GM18870 (cell line): ENCODE measurements at regions not wholly inside any gene's neighbourhood (a gene's known extent, or its start where the extent isn't known, plus 50 kb on each side); places are given as distances from the start of the nearest gene placed in this dataset.
"Not testable (repeated sequence)": the region's sequence is repeated elsewhere in the genome, so short reads cannot be mapped to it uniquely, and the experiment has no call there.

ENCODE experiments used
- ATAC-seq: cut with Tn5 transposase; IDR thresholded peaks from one replicate; pipeline ENCODE4 v1.9.1; 2021; ENCODE audit warnings: moderate library complexity; ENCODE audit not compliant: unreplicated experiment

DNA sequence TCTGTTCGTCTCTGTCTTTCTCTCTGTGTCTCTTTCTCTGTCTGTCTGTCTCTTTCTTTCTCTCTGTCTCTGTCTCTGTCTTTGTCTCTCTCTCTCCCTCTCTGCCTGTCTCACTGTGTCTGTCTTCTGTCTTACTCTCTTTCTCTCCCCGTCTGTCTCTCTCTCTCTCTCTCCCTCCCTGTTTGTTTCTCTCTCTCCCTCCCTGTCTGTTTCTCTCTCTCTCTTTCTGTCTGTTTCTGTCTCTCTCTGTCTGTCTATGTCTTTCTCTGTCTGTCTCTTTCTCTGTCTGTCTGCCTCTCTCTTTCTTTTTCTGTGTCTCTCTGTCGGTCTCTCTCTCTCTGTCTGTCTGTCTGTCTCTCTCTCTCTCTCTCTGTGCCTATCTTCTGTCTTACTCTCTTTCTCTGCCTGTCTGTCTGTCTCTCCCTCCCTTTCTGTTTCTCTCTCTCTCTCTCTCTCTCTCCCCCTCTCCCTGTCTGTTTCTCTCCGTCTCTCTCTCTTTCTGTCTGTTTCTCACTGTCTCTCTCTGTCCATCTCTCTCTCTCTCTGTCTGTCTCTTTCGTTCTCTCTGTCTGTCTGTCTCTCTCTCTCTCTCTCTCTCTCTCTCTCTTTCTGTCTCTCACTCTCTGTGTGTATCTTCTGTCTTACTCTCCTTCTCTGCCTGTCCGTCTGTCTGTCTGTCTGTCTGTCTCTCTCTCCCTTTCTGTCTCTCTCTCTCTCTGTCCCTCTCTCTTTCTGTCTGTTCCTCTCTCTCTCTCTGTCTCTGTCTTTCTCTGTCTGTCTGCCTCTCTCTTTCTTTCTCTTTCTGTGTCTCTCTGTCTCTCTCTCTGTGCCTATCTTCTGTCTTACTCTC is 2065.9 kb upstream of the TPTE start:
- ATAC-seq = peak; percentile 53

DNA sequence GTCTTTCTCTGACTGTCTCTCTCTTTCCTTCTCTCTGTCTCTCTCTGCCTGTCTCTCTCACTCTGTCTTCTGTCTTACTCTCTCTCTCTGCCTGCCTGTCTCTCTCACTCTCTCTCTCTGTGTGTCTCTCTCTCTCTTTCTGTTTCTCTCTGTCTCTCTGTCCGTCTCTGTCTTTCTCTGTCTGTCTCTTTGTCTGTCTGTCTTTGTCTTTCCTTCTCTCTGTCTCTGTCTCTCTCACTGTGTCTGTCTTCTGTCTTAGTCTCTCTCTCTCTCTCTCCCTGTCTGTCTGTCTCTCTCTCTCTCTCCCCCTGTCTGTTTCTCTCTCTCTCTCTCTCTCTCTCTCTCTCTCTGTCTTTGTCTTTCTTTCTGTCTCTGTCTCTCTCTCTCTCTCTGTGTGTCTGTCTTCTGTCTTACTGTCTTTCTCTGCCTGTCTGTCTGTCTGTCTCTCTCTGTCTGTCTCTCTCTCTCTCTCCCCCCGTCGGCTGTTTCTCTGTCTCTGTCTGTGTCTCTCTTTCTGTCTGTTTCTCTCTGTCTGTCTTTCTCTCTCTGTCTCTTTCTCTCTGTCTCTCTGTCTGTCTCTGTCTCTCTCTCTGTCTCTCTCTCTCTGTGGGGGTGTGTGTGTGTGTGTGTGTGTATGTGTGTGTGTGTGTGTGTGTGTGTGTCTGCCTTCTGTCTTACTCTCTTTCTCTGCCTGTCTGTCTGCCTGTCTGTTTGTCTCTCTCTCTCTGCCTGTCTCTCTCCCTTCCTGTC is 2056.8 kb upstream of the TPTE start:
- ATAC-seq = peak; percentile 76

DNA sequence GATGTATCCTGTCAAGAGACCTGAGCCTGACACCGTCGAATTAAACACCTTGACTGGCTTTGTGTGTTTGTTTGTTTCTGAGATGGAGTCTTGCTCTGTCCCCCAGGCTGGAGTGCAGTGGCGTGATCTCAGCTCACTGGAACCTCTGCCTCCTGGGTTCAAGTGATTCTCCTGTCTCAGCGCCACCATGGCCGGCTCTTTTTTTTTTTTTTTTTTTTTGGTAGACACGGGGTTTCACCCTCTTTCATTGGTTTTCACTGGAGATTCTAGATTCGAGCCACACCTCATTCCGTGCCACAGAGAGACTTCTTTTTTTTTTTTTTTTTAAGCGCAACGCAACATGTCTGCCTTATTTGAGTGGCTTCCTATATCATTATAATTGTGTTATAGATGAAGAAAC is 2054.7 kb upstream of the TPTE start:
- ATAC-seq = not testable (repeated sequence)
